Activated CD4-positive, alpha-beta T cell treated with anti-CD3 and anti-CD28 coated beads, Interleukin-2, amount 50 U/mL, for 24 hours (primary cell): ENCODE measurements at regions not wholly inside any gene's neighbourhood (a gene's known extent, or its start where the extent isn't known, plus 50 kb on each side); places are given as distances from the start of the nearest gene placed in this dataset.
"Not testable (repeated sequence)": the region's sequence is repeated elsewhere in the genome, so short reads cannot be mapped to it uniquely, and the experiment has no call there.

Experiments used
- DNase-seq, 2 donors: peaks; one replicate each; pipeline ENCODE4 v3.0.0-alpha.2; 2020; ENCODE audit warnings: low read depth in 1 of 2, low spot score in 1 of 2

DNA sequence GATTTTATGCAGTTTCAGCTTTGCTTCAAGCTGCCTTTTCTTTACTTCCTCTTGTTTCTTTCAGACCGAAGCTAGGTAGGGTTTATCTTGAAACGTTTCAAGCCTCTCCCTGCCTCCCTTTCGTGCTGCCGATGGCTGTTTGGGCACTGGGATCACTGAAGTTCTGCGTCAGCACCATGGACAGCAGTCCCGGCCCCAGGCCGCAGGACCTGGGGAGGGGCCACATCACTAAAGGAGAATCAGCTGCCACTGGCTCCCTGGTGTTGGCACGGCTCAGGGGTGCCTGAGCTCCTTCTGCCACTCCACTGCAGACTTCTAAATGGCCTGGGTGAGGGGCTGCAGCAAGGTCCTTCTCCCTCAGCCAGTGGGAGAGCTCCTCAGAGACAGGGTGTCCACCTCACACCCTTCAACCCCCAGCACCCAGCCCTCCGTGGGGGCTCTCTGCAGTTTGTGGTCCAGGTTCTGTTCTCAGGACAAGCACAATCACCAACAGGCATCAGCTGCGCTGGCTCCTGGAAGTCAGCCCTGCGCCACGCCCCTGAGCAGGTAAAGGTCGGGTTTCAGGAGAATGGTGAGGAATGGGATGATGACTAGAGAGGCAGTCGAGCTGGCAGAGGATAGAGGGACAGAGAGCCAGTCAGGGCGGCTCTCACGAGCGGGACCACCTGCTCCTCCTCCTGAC lies 387.2 kb downstream of the TCERG1L start:
- no peak for DNase-seq

DNA sequence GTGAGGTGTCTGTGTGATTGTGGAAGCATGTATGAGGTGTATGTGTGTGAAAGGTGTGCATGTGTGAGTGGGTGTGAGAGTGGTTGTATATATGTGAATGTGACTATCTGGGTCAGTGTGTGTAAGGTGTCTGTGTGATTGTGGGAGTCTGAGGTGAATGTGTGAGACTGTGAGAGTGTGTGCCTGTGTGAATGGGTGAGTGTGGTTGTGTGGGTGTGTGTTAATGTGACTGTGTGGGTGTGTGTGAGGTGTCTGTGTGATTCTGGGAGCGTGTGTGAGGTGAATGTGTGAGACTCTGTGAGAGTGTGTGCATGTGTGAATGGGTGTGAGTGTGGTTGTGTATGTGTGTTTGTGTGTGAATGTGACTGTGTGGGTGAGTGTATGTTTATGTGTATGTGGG lies 385.1 kb downstream of the TCERG1L start:
- DNase-seq = no peak

DNA sequence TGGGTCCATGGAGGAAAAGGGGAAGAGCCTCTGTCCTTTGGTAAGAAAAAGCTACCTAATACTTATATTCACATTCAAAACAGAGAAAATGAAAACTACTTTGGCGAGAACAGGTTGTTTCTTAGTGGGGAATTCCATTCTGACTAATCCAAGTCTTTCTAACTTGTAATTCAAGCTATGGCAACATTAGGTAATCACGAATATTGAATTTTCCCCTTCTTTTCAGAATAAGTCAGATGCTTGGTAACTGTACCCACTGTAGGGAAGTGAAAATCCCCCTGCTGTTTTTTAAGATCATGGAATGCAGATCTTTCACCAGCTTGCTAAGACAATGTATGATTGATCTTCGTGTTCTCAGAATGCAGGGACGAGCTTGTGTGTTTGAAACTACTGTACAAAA lies 384.4 kb downstream of the TCERG1L start:
- DNase-seq = no peak

DNA sequence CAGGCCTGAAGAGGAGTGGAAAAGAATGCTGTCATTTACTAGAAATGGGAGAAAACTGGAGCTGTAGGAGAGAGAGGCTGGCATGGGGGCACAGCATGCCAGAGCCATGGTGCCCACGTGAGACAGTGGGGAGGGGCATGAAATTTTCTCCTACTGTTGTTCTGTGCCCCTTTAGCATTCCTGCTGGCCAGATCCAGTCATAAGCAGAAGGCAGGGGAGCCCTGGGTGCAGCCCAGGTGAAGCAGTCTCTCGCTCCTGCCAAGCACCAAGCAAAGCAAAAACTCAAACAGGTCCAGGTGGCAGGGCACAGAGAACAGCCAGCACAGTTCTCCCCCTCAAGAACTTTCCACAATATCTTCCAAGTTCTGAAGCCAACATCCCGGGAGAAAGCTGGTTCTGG lies 383.2 kb downstream of the TCERG1L start:
- no peak for DNase-seq

DNA sequence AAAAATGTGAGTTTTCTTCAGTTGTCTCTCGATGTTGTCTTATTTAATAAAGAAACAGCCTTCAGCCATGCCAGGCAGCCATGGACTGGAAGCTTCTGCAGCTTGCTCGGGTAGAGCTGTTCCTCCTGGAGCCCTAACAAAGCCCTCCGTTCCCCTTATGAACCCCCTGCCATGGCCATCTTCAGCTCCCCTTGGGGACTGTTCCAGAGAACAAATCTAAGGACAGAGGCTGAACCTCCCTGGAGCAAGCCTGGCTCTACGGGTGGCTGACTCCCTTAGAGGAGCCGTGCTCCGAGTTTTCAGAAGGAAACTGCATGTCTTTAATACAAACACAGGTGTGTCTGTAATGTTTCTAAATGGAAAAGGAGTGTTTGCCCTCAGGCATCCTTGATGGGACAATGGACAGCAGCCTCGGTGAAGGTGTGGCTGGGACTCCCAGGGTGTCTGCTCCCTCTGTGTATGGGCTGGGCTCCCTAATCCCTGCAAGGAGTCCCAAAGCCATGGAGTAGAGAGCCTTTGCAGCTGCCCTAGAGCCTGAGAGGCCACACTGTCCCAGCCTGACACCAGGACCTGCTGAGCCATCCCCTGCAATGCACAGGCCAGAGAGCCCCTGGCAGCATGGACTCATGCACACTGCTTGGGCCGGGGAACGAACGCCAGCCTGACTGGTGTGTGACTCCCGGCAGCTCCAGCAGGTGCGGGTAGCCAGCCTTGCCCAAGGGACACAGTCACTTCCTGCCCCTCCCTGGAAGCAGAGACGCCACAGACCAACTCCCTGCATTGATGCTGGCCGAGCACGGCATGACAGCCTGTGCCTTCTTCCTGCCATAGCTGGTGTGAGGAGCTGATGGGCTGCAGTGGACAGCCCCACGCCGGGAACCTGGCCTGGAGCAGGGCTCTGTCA lies 381.8 kb downstream of the TCERG1L start:
- DNase-seq = no peak

DNA sequence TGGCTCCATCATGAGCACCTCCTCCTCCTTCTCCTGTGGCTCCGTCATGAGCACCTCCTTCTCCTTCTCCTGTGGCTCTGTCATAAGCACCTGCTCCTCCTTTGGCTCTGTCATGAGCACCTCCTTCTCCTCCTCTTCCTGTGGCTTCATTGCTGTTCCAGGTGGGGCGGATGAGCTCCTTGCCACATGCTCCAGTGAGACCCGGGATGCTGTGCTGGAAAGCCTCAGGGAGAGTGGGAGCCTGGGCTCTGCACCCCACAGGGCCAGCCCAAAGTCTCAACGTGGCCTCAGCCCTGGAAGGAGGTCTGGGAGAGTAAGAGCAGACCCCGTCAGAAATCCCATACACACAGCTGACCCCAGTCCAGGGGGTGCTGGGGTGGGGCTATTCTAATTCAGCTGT lies 380.7 kb downstream of the TCERG1L start:
- DNase-seq = no peak

DNA sequence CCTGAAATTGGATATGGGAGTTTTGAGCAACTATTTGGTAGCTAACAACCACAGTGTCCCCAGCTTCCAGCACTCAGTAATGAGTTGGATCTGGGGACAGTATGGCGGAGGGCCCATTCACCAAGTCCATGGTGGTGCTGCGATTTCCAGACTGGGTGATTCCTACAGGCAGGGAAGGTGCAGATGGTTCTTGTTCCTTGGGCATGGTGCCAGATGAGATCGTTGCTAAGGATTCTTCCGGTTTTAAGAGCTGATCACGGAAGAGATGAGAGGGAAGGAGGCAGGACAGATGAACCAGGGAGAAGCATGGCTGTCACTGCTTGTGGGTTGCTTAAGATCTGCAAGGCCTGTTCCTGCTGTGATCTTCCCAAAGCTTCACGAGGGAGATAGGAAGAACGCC lies 380.3 kb downstream of the TCERG1L start:
- DNase-seq = no peak

DNA sequence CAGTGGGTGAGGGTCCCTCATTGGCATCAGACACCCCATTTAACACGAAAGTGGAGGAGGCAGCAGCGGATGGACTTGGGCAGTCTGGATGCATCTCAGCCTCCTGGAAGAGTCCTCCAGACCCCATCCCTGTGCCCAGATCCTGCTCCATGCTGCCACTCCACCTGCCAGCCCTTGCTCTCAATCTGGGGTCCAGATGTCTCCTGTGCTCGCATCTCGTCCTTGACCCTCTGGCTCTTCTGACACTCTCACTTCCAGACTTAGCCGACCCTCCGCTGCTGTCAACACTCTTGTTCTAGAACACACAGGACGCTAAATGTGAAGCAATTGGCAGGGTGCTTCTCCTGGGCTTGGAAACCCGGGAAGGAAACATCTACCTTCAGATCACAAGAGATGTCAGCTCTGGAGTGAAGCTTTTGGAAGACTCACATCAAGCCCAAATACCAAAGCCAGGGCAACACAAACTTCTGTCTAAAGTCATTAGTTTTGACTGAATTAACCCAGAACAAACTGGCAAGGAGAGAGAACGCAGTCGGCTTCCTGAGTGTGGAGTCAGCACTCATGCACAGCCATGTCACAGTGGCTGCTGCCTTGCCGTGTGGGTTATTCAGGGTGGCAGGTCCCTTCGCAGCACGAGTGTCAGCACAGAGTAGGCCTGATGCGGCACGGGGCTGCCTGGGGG lies 379.1 kb downstream of the TCERG1L start:
- no peak for DNase-seq

DNA sequence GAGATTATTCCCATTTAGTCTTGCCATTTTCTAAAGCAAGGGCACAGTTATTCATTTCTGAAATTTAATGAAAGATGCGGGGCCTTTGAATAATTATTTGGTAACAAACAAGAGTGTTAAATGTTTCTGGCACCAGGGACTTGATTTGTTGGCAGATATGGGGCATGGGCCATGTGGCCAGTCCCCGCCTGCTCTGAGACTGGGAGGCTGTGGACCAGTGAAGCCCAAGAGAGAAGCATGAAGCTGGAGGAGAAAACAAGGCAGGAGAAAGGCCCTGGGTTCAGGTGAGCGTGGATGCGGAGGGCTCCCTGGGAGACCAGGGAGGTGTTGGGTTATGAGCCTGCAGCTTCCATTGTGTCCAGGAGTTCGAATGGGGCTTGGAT lies 378.5 kb downstream of the TCERG1L start:
- no peak for DNase-seq

DNA sequence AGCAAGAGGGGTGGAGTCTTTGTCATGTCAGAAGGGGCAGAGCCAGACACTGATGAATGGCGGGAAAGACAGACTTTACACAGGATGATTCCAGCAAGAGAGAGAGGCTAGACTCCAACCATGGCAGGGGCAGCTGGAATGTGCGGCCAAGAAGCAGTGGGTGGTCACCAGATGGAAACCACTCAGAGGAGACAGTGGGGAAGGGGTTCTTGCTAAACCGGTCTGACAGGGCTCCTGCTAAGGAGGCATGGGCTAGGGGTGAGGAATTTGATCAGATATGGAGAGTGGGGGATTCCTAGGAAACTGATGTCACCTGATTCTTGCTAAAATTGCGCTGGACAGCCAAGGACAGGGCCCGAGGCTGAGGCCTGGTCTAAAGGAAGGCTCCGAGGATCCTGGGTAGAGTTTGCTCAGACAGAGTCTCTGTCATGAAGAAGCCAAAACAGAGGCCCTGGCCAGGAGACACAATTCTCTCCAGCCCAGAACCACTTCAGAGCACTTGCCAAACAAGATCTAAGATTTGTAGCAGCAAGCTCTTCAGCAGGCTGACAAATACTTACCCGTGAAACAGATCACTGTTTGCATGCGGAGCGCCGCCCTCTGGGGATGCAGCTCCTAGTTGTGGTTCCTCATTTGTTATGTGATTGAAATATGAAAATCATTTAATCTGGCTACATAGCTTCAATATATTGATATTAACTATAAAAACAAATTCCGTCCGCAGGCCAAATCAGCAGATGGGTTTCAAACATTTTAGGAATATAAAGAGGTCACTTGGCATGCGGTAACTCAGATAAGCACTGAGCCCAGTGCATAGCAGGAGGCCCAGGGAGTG lies 377.0 kb downstream of the TCERG1L start:
- DNase-seq = no peak

DNA sequence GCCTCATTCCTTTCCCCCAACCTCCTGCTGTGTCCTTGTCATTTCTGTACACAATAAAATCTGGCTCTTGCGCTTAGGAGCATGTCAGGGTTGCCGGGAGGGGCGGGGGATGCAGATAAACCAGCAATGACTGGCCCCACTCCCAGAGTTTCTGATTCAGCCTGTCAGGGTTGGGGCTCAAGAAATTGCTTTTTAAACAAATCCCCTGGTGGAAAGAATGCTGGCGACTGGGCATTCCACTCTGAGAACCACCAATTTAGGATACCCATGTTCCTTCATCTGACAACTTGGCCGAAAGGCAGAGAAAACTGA lies 376.4 kb downstream of the TCERG1L start:
- no peak for DNase-seq

DNA sequence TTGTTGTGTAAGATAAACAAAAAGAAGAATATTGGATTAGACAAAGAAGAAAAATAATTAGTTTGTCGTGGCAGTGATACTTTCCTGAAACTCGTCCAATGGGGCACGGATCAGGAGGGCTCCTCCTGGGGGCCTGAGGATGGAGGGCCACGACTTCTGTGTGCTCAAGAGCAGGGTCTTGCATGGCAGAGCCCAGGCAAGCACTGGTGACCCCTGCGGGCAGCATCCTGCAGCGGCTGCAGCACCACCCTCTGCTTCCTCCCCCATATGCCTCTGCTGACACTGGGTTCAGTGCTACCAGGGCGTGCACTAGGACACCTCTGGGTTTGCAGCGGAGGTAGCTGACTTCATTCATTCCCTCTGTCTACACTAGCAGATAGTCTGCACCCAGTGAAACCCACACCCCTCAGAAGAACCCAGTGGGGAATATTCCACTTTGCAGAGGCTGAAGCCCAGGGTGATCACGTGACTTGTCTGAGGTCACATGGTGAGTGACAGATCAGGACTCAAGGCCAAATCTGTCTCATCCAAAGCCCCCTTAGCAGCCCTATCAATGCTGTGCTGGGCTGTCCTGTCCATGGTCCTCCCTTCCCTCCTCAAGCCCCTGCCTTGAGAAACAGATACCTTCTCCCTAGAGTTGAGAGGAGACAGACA lies 375.5 kb downstream of the TCERG1L start:
- no peak for DNase-seq

DNA sequence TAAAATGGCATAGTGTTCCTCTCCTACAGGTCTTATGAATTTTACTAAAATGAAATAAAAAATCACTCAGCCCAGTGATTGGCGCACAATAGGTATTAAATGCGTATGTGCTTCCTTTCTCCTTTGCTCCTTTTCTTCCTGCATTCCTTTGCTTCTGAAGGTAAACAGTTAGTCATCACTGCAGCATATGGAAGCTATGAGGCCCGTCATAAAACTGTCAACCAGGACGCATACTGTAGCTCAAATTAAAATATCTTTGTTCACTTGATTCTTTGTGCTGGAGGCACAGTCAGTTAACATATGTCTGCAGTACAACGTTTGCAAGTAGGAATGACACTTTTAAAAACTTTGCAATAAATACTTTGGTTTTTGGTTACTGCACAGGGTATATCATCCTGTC lies 374.7 kb downstream of the TCERG1L start:
- no peak for DNase-seq

DNA sequence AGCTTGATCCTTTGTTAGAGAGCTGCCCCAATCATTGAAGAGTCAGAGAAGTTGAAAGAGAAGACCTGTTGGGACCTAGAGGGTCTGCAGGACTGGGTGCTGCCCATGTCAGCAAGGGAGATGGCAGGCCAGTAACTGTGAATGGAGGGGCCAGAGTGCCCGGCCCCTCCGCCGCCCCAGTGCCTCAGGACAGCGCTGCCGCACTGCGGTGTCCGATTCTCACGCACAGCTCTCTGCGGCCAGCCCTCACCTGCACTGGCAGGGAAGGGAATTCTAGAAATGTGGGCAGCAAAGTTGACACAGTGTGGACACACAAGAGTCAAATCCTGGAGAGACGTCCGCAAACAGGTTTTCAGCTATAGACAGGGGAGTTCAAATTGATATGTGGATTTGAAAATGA lies 373.5 kb downstream of the TCERG1L start:
- no peak for DNase-seq

DNA sequence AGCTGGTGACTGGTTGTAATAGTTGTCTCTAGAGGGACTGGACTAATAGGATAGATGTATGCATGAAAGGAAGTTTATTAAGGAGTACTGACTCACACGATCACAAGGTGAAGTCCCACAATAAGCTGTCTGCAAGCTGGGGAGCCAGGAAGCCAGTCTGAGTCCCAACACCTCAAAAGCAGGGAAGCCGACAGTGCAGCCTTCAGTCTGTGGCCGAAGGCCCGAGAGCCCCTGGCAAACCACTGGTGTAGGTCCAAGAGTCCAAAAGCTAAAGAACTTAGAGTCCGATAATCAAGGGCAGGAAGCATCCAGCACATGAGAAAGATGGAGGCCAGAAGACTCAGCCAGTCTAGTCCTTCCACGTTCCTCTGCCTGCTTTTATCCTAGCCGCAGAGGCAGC lies 372.6 kb downstream of the TCERG1L start:
- DNase-seq = not testable (repeated sequence)

DNA sequence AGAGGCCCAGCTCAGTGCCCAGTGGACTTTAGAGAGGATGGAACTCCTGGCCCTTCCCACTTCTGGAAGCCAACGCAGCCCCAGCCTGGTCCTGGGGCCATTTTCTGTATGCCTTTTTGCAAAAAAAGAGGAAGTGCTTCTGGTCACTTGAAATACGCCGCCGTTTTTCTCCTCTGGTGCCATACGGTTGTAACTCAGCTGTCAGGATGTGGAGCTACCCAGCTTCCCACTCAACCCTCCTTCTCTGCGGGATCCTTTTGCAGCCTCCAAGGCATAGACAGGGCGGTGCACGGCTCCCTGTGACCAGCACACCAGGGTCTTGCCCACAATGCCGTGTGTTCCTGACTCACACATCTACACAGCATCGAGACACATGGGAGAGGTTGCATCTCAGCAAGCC lies 369.6 kb downstream of the TCERG1L start:
- no peak for DNase-seq

DNA sequence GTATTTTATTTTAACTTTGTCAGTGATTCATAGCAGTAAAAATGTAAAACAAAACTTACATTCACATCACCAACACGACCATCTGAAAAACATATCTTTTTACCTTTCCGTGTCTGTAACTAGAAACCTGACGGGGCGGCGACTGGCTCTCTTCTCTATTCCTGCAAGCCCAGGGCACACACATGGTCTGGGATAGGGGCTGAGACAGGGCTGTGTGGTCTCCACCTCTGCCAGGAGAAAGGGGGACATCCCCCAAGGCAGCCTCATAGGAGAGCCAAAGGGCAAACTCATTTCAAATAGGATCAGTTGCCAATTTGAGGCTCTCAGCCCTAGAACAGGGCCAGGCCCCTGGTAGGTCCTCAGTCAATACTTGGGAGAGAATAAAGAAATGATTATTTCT lies 359.4 kb downstream of the TCERG1L start:
- no peak for DNase-seq

DNA sequence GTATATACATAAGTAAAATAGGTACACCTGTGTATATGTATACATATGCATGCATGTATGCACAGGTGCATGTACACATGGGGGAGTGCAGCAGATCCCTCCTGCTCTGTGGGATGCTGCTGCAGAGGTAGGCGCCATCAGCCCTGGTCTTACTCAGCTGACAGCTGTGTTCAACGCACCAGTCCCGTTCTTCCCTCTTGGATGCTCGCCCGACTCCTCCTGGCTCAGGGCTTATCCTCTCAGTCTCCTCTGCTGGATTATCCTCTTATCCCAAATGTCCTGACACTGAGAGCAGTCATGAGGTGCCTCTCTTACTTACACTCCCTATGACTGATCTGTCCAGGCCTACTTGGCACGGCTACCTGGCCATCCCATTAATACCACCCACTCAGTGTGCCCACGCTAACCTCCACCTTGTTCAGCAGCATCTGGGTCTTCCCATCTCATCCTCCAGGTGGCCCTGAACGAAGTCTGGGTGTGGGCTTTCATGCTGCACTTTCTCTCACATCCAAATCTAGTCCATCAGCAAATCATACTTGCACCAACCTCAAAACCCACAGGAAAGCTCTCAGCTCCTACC lies 357.1 kb downstream of the TCERG1L start:
- no peak for DNase-seq

DNA sequence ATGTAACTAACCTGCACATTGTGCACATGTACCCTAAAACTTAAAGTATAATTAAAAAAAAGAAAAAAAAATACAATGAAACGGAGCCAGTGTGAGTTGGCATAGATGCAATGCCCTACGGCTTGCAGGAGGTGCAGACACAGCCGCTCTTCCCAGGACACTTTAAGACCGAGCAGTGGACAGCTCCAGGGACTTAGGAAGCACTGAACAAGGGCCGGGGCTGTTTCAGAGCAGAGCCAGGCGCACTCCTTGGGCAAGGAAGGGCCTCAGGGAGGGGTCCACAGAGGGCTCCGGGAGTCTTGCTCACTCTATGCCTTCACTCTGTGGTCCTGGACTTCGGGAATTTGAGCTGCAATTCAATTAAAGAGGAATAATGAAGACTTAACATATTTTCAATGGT lies 355.3 kb downstream of the TCERG1L start:
- DNase-seq = no peak

DNA sequence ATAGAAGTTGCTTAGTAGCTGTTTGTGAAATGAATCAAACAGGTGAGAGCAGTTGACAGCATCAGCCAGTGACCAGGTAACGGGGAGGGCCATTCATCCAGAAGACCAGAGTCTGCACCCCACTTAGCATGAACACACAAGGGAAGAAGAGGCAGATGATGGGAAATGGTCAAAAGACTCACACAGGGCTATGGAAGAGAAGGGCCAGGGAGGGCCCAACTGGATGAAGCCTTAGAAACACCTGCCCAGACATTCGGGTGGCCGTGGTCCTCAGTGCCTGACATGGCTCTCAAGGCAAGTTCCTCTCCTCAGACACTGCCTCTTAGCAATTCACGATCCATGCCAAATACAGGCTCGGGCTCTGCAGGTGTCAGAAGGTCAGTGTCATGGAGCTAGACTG lies 354.1 kb downstream of the TCERG1L start:
- no peak for DNase-seq

DNA sequence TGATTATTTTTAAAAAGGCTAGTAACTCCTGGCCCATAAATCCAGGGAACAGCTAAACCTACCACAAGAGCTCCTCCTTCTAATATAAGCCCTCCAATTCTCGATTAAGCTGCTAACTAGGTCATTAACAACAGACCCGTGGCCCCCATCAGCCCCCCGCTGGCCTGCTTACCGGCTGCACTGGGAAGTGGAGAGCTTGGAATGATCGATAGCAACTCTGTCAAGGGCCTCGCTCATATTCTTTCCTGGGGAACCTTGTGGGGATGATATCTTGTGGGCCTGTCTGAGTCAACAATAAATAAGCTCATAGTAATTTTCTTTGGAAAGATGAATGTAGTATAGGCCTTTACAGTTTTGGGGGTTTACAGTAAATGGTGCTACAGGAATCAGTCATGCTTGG lies 353.5 kb downstream of the TCERG1L start:
- DNase-seq = no peak
